Neural progenitor cell (in vitro differentiated cells): ENCODE measurements at regions not wholly inside any gene's neighbourhood (a gene's known extent, or its start where the extent isn't known, plus 50 kb on each side); places are given as distances from the start of the nearest gene placed in this dataset.

Source experiments
- DNase-seq: peaks from one replicate; pipeline ENCODE4 v3.0.0-alpha.2; 2016; ENCODE audit warnings: low spot score
- H2AFZ ChIP-seq: fragments of 200-600 bp; sonication (generic); replicated peaks from 2 replicates; pipeline ENCODE4 v1.6.1; 2016; ENCODE audit warnings: antibody characterized with exemption
- H3F3A ChIP-seq: fragments of 200-600 bp; sonication (generic); 2 replicates; pipeline ENCODE4 v1.6.1; 2016; ENCODE audit warnings: antibody characterized with exemption, low read depth
- H3K27ac ChIP-seq: fragments of 200-600 bp; sonication (generic); 2 replicates; pipeline ENCODE4 v1.5.1; 2016; ENCODE audit warnings: mild to moderate bottlenecking
- H3K27me3 ChIP-seq: fragments of 200-600 bp; sonication (generic); 2 replicates; pipeline ENCODE4 v1.6.1; 2016; ENCODE audit warnings: mild to moderate bottlenecking, moderate library complexity
- H3K36me3 ChIP-seq: fragments of 200-600 bp; sonication (generic); 2 replicates; pipeline ENCODE4 v1.5.1; 2016
- H3K4me1 ChIP-seq: fragments of 200-600 bp; sonication (generic); 2 replicates; pipeline ENCODE4 v1.6.1; 2016; ENCODE audit warnings: mixed run types
- H3K4me2 ChIP-seq: fragments of 200-600 bp; sonication (generic); 2 replicates; pipeline ENCODE4 v1.6.1; 2016
- H3K4me3 ChIP-seq: fragments of 200-600 bp; sonication (generic); 2 replicates; pipeline ENCODE4 v1.5.1; 2016
- H3K79me2 ChIP-seq: fragments of 200-600 bp; sonication (generic); 2 replicates; pipeline ENCODE4 v1.6.1; 2016; ENCODE audit warnings: low read depth
- H3K9ac ChIP-seq: fragments of 200-600 bp; sonication (generic); 2 replicates; pipeline ENCODE4 v1.6.1; 2016
- H3K9me3 ChIP-seq: fragments of 200-600 bp; sonication (generic); 2 replicates; pipeline ENCODE4 v1.5.1; 2016; ENCODE audit warnings: low read depth
- H4K20me1 ChIP-seq: fragments of 200-600 bp; sonication (generic); 2 replicates; pipeline ENCODE4 v1.6.1; 2016; ENCODE audit warnings: low read depth
- H3K27ac Mint-ChIP-seq: 3 replicates; pipeline ENCODE4 v1.8.0; 2021; ENCODE audit warnings: mixed read lengths
- H3K27me3 Mint-ChIP-seq: 2 replicates; pipeline ENCODE4 v1.8.0; 2022; ENCODE audit warnings: low read depth, mild to moderate bottlenecking, inconsistent platforms, moderate library complexity, mixed read lengths; ENCODE audit not compliant: insufficient read depth
- H3K36me3 Mint-ChIP-seq: 3 replicates; pipeline ENCODE4 v1.8.0; 2021; ENCODE audit warnings: mixed read lengths
- H3K4me1 Mint-ChIP-seq: 3 replicates; pipeline ENCODE4 v1.8.0; 2021; ENCODE audit warnings: mixed read lengths
- H3K4me3 Mint-ChIP-seq: 3 replicates; pipeline ENCODE4 v1.8.0; 2021; ENCODE audit warnings: mild to moderate bottlenecking, moderate library complexity, mixed read lengths
- H3K9me3 Mint-ChIP-seq: 3 replicates; pipeline ENCODE4 v1.8.0; 2020; ENCODE audit warnings: mixed read lengths
- CTCF ChIP-seq: fragments of 200-600 bp; sonication (generic); IDR thresholded peaks from 2 replicates; pipeline ENCODE4 v1.5.1; 2017; ENCODE audit warnings: antibody characterized with exemption, mild to moderate bottlenecking
- EZH2 ChIP-seq: fragments of 200-600 bp; sonication (generic); IDR thresholded peaks from 2 replicates; pipeline ENCODE4 v1.6.1; 2017; ENCODE audit warnings: antibody characterized with exemption, mild to moderate bottlenecking, moderate library complexity
- EZH2phosphoT487 ChIP-seq: fragments of 200-600 bp; sonication (generic); IDR thresholded peaks from 2 replicates; pipeline ENCODE4 v1.6.1; 2017; ENCODE audit warnings: antibody characterized with exemption

- no peaks in the 10 kb centered on the region for H3K9me3 ChIP-seq
- Mint-ChIP-seq H3K9me3 (peaks cover 10% of the 10 kb centered on the region), H3K4me3 (no peak overlapping the region), H3K4me1 (no peaks in the 10 kb centered on the region), H3K36me3 (no peaks in the 10 kb centered on the region), H3K27me3 (no peaks in the 10 kb centered on the region), H3K27ac (no peak overlapping the region)
- no peaks in the 10 kb centered on the region for H3F3A ChIP-seq
- H2AFZ ChIP-seq, result no peak overlapping the region
- no peaks in the 10 kb centered on the region for H3K4me1 ChIP-seq
- no peaks in the 10 kb centered on the region for H3K27me3 ChIP-seq
- no peaks in the 10 kb centered on the region for H3K36me3 ChIP-seq
- TF ChIP-seq CTCF, result no peak
- TF ChIP-seq EZH2phosphoT487, result no peak
- TF ChIP-seq EZH2, result no peak
- no peaks in the 10 kb centered on the region for H4K20me1 ChIP-seq
- H3K4me3 ChIP-seq, result no peak overlapping the region
- H3K79me2 ChIP-seq, result no peaks in the 10 kb centered on the region
- no peak overlapping the region for H3K9ac ChIP-seq
- no peak for DNase-seq
- no peak overlapping the region for H3K4me2 ChIP-seq
- no peak overlapping the region for H3K27ac ChIP-seq
These were observed 150.4 kb upstream of the ERCC6L2 start for GRCh38 chr9:95725045-95725444.

GRCh38 chr9:95724253-95724991, 151.1 kb upstream of the ERCC6L2 start:
- Histone ChIP-seq H3K27me3 (no peaks in the 10 kb centered on the region), H3K27ac (no peak overlapping the region), H3K79me2 (no peaks in the 10 kb centered on the region), H3K4me3 (no peak overlapping the region), H3K9ac (no peak overlapping the region), H3K9me3 (no peaks in the 10 kb centered on the region), H3K4me1 (no peaks in the 10 kb centered on the region), H3F3A (no peaks in the 10 kb centered on the region), H4K20me1 (no peaks in the 10 kb centered on the region), H3K36me3 (no peaks in the 10 kb centered on the region), H3K4me2 (no peak overlapping the region), H2AFZ (no peak overlapping the region)
- Mint-ChIP-seq H3K27me3 (no peaks in the 10 kb centered on the region), H3K36me3 (no peaks in the 10 kb centered on the region), H3K9me3 (peaks cover 7% of the 10 kb centered on the region), H3K4me1 (no peaks in the 10 kb centered on the region), H3K27ac (no peak overlapping the region), H3K4me3 (no peak overlapping the region)
- TF ChIP-seq EZH2phosphoT487, result no peak
- DNase-seq, result no peak

- Mint-ChIP-seq H3K4me3 (no peak overlapping the region), H3K36me3 (no peaks in the 10 kb centered on the region), H3K27me3 (no peaks in the 10 kb centered on the region), H3K27ac (no peak overlapping the region), H3K4me1 (no peaks in the 10 kb centered on the region), H3K9me3 (peaks cover 9% of the 10 kb centered on the region)
- Histone ChIP-seq H3K27me3 (no peaks in the 10 kb centered on the region), H3F3A (no peaks in the 10 kb centered on the region), H3K27ac (no peak overlapping the region), H3K9ac (no peak overlapping the region), H3K4me3 (no peak overlapping the region), H3K4me2 (no peak overlapping the region), H3K4me1 (no peaks in the 10 kb centered on the region), H4K20me1 (no peaks in the 10 kb centered on the region), H3K79me2 (no peaks in the 10 kb centered on the region), H3K9me3 (no peaks in the 10 kb centered on the region), H2AFZ (no peak overlapping the region), H3K36me3 (no peaks in the 10 kb centered on the region)
- TF ChIP-seq EZH2phosphoT487, result no peak
- no peak for TF ChIP-seq EZH2
- TF ChIP-seq CTCF, result no peak
- no peak for DNase-seq
These were observed 153.3 kb upstream of the ERCC6L2 start for GRCh38 chr9:95722141-95722540.

GRCh38 chr9:95721061-95721531, 154.4 kb upstream of the ERCC6L2 start:
- Histone ChIP-seq H3K4me2 (no peak overlapping the region), H2AFZ (no peak overlapping the region), H3K9ac (no peak overlapping the region), H3K27me3 (no peaks in the 10 kb centered on the region), H3K79me2 (no peaks in the 10 kb centered on the region), H3K4me3 (no peak overlapping the region), H3K4me1 (no peaks in the 10 kb centered on the region), H4K20me1 (no peaks in the 10 kb centered on the region), H3F3A (no peaks in the 10 kb centered on the region), H3K9me3 (no peaks in the 10 kb centered on the region), H3K36me3 (no peaks in the 10 kb centered on the region), H3K27ac (no peak overlapping the region)
- Mint-ChIP-seq H3K27me3 (no peaks in the 10 kb centered on the region), H3K27ac (no peak overlapping the region), H3K4me1 (no peaks in the 10 kb centered on the region), H3K4me3 (no peak overlapping the region), H3K36me3 (no peaks in the 10 kb centered on the region), H3K9me3 (peaks cover 10% of the 10 kb centered on the region)
- TF ChIP-seq EZH2 (no peak), EZH2phosphoT487 (no peak)
- no peak for DNase-seq
